PC-9 (cell line): ENCODE measurements at regions not wholly inside any gene's neighbourhood (a gene's known extent, or its start where the extent isn't known, plus 50 kb on each side); places are given as distances from the start of the nearest gene placed in this dataset.
"Not testable (repeated sequence)": the region's sequence is repeated elsewhere in the genome, so short reads cannot be mapped to it uniquely, and the experiment has no call there.

ENCODE experiments used
- CTCF ChIP-seq: fragments of 200-600 bp; sonication (generic); conservative IDR thresholded peaks from 2 replicates; pipeline ENCODE4 v1.6.1; 2017; ENCODE audit warnings: mixed run types, antibody characterized with exemption, mild to moderate bottlenecking, moderate library complexity
- EZH2 ChIP-seq: fragments of 200-600 bp; sonication (generic); IDR thresholded peaks from 2 replicates; pipeline ENCODE4 v1.8.0; 2017; ENCODE audit warnings: antibody characterized with exemption, low read depth

GRCh38 chr4:44964086-44964485 lies 237.7 kb upstream of the GNPDA2 start:
- TF ChIP-seq CTCF, EZH2: not testable (repeated sequence)
